ENCODE measurements at regions not wholly inside any gene's neighbourhood (a gene's known extent, or its start where the extent isn't known, plus 50 kb on each side); places are given as distances from the start of the nearest gene placed in this dataset.

GRCh38 chr1:29835406-29835805 is 599.1 kb downstream of the PTPRU start:
- no peak for DNase-seq (ENCODE audit: low read depth in 2 of 3, low spot score in 1 of 3)

GRCh38 chr1:29833581-29833980 is 597.3 kb downstream of the PTPRU start:
- no peak for DNase-seq (ENCODE audit: low read depth in 2 of 3, low spot score in 1 of 3)

- no peak for DNase-seq (ENCODE audit: low read depth in 2 of 3, low spot score in 1 of 3)
Observed at GRCh38 chr1:29832936-29833335, 596.6 kb downstream of the PTPRU start.

- no peak for DNase-seq (ENCODE audit: low read depth in 2 of 3, low spot score in 1 of 3)
Observed at GRCh38 chr1:29832471-29832870, 596.1 kb downstream of the PTPRU start.

- DNase-seq (ENCODE audit: low read depth in 2 of 3, low spot score in 1 of 3), result no peak
Observed at GRCh38 chr1:29831500-29832117, 595.3 kb downstream of the PTPRU start.

- no peak for DNase-seq (ENCODE audit: low read depth in 2 of 3, low spot score in 1 of 3)
Observed at GRCh38 chr1:29830916-29831315, 594.6 kb downstream of the PTPRU start.

- no peak for DNase-seq (ENCODE audit: low read depth in 2 of 3, low spot score in 1 of 3)
Observed at GRCh38 chr1:29830383-29830782, 594.1 kb downstream of the PTPRU start.

- DNase-seq (ENCODE audit: low read depth in 2 of 3, low spot score in 1 of 3), result no peak
Observed at GRCh38 chr1:29829448-29830344, 593.4 kb downstream of the PTPRU start.

GRCh38 chr1:29828526-29829447 is 592.5 kb downstream of the PTPRU start:
- no peak for DNase-seq (ENCODE audit: low read depth in 2 of 3, low spot score in 1 of 3)

- no peak for DNase-seq (ENCODE audit: low read depth in 2 of 3, low spot score in 1 of 3)
Observed at GRCh38 chr1:29827801-29828525, 591.6 kb downstream of the PTPRU start.

- no peak for DNase-seq (ENCODE audit: low read depth in 2 of 3, low spot score in 1 of 3)
Observed at GRCh38 chr1:29827237-29827750, 591.0 kb downstream of the PTPRU start.

GRCh38 chr1:29826646-29827045 is 590.3 kb downstream of the PTPRU start:
- no peak for DNase-seq (ENCODE audit: low read depth in 2 of 3, low spot score in 1 of 3)

- DNase-seq (ENCODE audit: low read depth in 2 of 3, low spot score in 1 of 3), result no peak
Observed at GRCh38 chr1:29825941-29826415, 589.7 kb downstream of the PTPRU start.

GRCh38 chr1:29825274-29825940 is 589.1 kb downstream of the PTPRU start:
- DNase-seq (ENCODE audit: low read depth in 2 of 3, low spot score in 1 of 3), result no peak

GRCh38 chr1:29824511-29825273 is 588.4 kb downstream of the PTPRU start:
- DNase-seq (ENCODE audit: low read depth in 2 of 3, low spot score in 1 of 3), result no peak

- no peak for DNase-seq (ENCODE audit: low read depth in 2 of 3, low spot score in 1 of 3)
Observed at GRCh38 chr1:29824025-29824424, 587.7 kb downstream of the PTPRU start.

GRCh38 chr1:29823561-29823960 is 587.2 kb downstream of the PTPRU start:
- DNase-seq (ENCODE audit: low read depth in 2 of 3, low spot score in 1 of 3), result no peak

- no peak for DNase-seq (ENCODE audit: low read depth in 2 of 3, low spot score in 1 of 3)
Observed at GRCh38 chr1:29821605-29822004, 585.3 kb downstream of the PTPRU start.

GRCh38 chr1:29820401-29820800 is 584.1 kb downstream of the PTPRU start:
- DNase-seq (ENCODE audit: low read depth in 2 of 3, low spot score in 1 of 3), result no peak

Data from stimulated activated CD4-positive, alpha-beta T cell treated with anti-CD3 and anti-CD28 coated beads, Interleukin-12 subunit alpha, Interleukin-12 subunit beta, amount 100 ng/mL, for 48 hours (primary cell).